ENCODE measurements at regions not wholly inside any gene's neighbourhood (a gene's known extent, or its start where the extent isn't known, plus 50 kb on each side); places are given as distances from the start of the nearest gene placed in this dataset.
"Not testable (repeated sequence)": the region's sequence is repeated elsewhere in the genome, so short reads cannot be mapped to it uniquely, and the experiment has no call there.

- Mint-ChIP-seq H3K27ac (no peak overlapping the region), H3K36me3 (ENCODE audit: low read depth) (peaks cover 4% of the 10 kb centered on the region), H3K9me3 (peaks cover 11% of the 10 kb centered on the region), H3K4me1 (peaks cover 20% of the 10 kb centered on the region), H3K4me3 (no peak overlapping the region), H3K27me3 (ENCODE audit: low read depth, poor library complexity) (peaks cover 3% of the 10 kb centered on the region)
- no peak for DNase-seq
- TF ChIP-seq CTCF (IDR thresholded peaks at IDR 0.05) = no peak
Measured at GRCh38 chr10:6990891-6991290, 410.8 kb upstream of the PRKCQ start.

GRCh38 chr10:6988654-6989053, 408.6 kb upstream of the PRKCQ start:
- peaks cover 25% of the 10 kb centered on the region for H3K4me1 Mint-ChIP-seq
- TF ChIP-seq CTCF (IDR thresholded peaks at IDR 0.05) = no peak
- H3K27ac Mint-ChIP-seq = no peak overlapping the region
- peaks cover 4% of the 10 kb centered on the region for H3K36me3 Mint-ChIP-seq (ENCODE audit: low read depth)
- peaks cover 11% of the 10 kb centered on the region for H3K9me3 Mint-ChIP-seq
- no peak for DNase-seq
- H3K4me3 Mint-ChIP-seq = no peak overlapping the region
- H3K27me3 Mint-ChIP-seq (ENCODE audit: low read depth, poor library complexity) = peaks cover 3% of the 10 kb centered on the region

- Mint-ChIP-seq H3K27ac (peak overlapping the region; percentile 92), H3K36me3 (ENCODE audit: low read depth) (peaks cover 4% of the 10 kb centered on the region), H3K4me1 (peaks cover 25% of the 10 kb centered on the region), H3K27me3 (ENCODE audit: low read depth, poor library complexity) (peaks cover 3% of the 10 kb centered on the region), H3K4me3 (no peak overlapping the region), H3K9me3 (peaks cover 6% of the 10 kb centered on the region)
- TF ChIP-seq CTCF (IDR thresholded peaks at IDR 0.05) = no peak
- peak; percentile 30 for DNase-seq
Measured at GRCh38 chr10:6987536-6987945, 407.5 kb upstream of the PRKCQ start.

- H3K4me3 Mint-ChIP-seq = no peak overlapping the region
- TF ChIP-seq CTCF (IDR thresholded peaks at IDR 0.05) = no peak
- peaks cover 25% of the 10 kb centered on the region for H3K4me1 Mint-ChIP-seq
- peaks cover 6% of the 10 kb centered on the region for H3K9me3 Mint-ChIP-seq
- H3K27ac Mint-ChIP-seq = peak overlapping the region; percentile 92
- peaks cover 3% of the 10 kb centered on the region for H3K27me3 Mint-ChIP-seq (ENCODE audit: low read depth, poor library complexity)
- peaks cover 4% of the 10 kb centered on the region for H3K36me3 Mint-ChIP-seq (ENCODE audit: low read depth)
- peak; percentile 16 for DNase-seq
Measured at GRCh38 chr10:6986927-6987326, 406.9 kb upstream of the PRKCQ start.

- Mint-ChIP-seq H3K36me3 (ENCODE audit: low read depth) (peaks cover under 1% of the 10 kb centered on the region), H3K27me3 (ENCODE audit: low read depth, poor library complexity) (no peaks in the 10 kb centered on the region), H3K9me3 (peaks cover 2% of the 10 kb centered on the region), H3K4me1 (peaks cover 26% of the 10 kb centered on the region), H3K4me3 (no peak overlapping the region), H3K27ac (peak overlapping the region; percentile 59)
- DNase-seq = no peak
- no peak for TF ChIP-seq CTCF (IDR thresholded peaks at IDR 0.05)
Measured at GRCh38 chr10:6985644-6986043, 405.6 kb upstream of the PRKCQ start.

- no peaks in the 10 kb centered on the region for H3K36me3 Mint-ChIP-seq (ENCODE audit: low read depth)
- peaks cover 31% of the 10 kb centered on the region for H3K4me1 Mint-ChIP-seq
- no peak for TF ChIP-seq CTCF (IDR thresholded peaks at IDR 0.05)
- H3K27ac Mint-ChIP-seq = no peak overlapping the region
- H3K4me3 Mint-ChIP-seq = no peak overlapping the region
- H3K9me3 Mint-ChIP-seq = no peaks in the 10 kb centered on the region
- DNase-seq = no peak
- no peaks in the 10 kb centered on the region for H3K27me3 Mint-ChIP-seq (ENCODE audit: low read depth, poor library complexity)
Measured at GRCh38 chr10:6984971-6985370, 404.9 kb upstream of the PRKCQ start.

- DNase-seq; H3K27me3 Mint-ChIP-seq (ENCODE audit: low read depth, poor library complexity); H3K9me3 Mint-ChIP-seq; H3K36me3 Mint-ChIP-seq (ENCODE audit: low read depth); H3K4me3 Mint-ChIP-seq: not testable (repeated sequence)
- H3K4me1 Mint-ChIP-seq = peaks cover 31% of the 10 kb centered on the region
- H3K27ac Mint-ChIP-seq = peak overlapping the region; percentile 29
Measured at GRCh38 chr10:6984016-6984415, 403.9 kb upstream of the PRKCQ start.

All from nephron progenitor cell (in vitro differentiated cells).